Omental fat pad (tissue), 3 donors: ENCODE measurements at regions not wholly inside any gene's neighbourhood (a gene's known extent, or its start where the extent isn't known, plus 50 kb on each side); places are given as distances from the start of the nearest gene placed in this dataset.

Experiments
- ATAC-seq: fragments of 150-250 bp; one replicate; pipeline ENCODE4 v1.9.1; 2016; ENCODE audit warnings: mild to moderate bottlenecking, moderate library complexity; ENCODE audit not compliant: low FRiP score
- DNase-seq: peaks from one replicate; pipeline ENCODE4 v3.0.0-alpha.2; 2019; ENCODE audit warnings: low spot score
- TF ChIP-seq, protein P1 (sequence below), 3 donors: fragments of 450-650 bp; IDR thresholded peaks; one replicate each; pipeline ENCODE4 v1.5.1; 2016 to 2017; ENCODE audit warnings: antibody characterized with exemption in 3 of 3, mild to moderate bottlenecking in 3 of 3, moderate library complexity in 2 of 3

DNA sequence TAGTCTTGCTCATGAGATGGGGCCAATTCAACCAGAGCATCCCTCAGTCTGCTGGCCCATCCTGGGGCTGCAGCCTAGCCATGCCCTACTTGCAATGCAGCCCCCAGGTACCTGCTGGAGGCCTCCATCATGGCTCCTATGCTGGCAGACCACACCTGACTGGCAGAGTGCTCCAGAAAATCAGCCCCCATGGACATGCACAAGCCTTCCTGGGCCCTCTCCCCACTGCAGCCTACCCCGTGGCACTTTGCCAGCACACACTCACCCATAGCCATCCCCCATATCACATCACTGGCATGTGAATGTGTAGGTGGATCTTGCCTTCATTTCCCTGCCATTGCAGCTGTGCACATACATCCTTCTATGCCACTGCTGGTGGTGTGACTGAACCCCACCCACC is 381.8 kb downstream of the UBE2NL start:
- TF ChIP-seq, protein P1, sequence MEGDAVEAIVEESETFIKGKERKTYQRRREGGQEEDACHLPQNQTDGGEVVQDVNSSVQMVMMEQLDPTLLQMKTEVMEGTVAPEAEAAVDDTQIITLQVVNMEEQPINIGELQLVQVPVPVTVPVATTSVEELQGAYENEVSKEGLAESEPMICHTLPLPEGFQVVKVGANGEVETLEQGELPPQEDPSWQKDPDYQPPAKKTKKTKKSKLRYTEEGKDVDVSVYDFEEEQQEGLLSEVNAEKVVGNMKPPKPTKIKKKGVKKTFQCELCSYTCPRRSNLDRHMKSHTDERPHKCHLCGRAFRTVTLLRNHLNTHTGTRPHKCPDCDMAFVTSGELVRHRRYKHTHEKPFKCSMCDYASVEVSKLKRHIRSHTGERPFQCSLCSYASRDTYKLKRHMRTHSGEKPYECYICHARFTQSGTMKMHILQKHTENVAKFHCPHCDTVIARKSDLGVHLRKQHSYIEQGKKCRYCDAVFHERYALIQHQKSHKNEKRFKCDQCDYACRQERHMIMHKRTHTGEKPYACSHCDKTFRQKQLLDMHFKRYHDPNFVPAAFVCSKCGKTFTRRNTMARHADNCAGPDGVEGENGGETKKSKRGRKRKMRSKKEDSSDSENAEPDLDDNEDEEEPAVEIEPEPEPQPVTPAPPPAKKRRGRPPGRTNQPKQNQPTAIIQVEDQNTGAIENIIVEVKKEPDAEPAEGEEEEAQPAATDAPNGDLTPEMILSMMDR (IDR thresholded peaks at IDR 0.05) = no peak
- DNase-seq = no peak
- ATAC-seq = no peak

DNA sequence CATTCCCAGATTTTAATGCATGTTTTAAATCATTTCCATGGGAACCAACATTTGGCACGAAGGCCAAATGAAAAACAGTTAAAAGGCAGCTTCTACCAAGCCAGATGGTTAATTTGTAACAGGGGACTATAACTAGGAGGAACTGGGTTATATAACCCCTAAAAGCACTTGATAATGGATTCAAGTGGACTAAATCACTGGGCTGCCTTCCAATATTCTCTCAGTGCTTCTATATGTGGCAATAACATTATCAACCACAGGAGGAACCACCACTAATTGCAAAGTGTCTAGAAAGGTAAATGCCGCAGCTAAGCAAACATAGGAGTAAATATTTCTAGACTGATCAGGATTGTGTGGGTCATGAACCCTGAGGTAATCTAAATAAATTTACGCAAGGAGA is 391.5 kb downstream of the UBE2NL start:
- ATAC-seq (no peak), DNase-seq (no peak)
- TF ChIP-seq, protein P1 (IDR thresholded peaks at IDR 0.05) = no peak

DNA sequence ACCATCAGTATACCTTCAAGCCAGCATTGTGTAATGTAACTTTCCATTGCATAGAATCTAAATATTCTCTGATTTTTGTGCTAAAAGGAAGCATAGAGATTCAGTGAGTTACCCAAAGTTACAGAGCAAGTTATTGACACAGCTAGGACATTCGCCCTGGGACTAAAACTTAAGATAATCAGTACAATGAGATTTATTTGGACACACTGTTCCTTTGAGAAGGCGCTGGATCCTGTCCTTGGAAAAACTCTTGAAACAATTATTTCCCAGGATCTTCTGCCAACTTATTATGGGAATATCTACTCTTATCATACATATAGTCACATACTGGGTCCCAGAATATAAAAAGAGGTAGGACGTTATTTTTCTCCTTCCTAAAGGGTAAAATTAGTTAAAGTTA is 392.0 kb downstream of the UBE2NL start:
- DNase-seq (no peak), ATAC-seq (no peak)
- TF ChIP-seq, protein P1 (IDR thresholded peaks at IDR 0.05) = no peak

DNA sequence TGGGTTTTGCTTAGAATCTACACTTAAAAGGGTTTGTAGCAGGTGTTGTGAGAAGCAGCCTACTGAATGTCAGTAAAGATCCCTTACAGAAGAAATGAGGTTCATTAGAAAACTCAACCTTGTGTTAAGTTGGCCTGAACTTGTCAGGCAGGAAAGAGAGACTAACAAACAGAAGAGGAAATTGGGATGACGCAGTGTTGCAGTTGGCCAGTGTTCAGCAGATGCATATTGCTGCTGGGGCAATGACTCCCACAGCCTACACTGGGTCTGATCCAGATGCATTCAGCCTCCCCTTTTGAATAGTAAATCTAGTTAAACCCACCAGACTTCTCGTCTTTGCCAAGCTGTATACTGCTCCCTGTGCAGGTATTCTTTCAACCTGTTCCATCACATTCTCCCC is 409.4 kb downstream of the UBE2NL start:
- DNase-seq (no peak), ATAC-seq (no peak)
- TF ChIP-seq, protein P1 (IDR thresholded peaks at IDR 0.05) = no peak

DNA sequence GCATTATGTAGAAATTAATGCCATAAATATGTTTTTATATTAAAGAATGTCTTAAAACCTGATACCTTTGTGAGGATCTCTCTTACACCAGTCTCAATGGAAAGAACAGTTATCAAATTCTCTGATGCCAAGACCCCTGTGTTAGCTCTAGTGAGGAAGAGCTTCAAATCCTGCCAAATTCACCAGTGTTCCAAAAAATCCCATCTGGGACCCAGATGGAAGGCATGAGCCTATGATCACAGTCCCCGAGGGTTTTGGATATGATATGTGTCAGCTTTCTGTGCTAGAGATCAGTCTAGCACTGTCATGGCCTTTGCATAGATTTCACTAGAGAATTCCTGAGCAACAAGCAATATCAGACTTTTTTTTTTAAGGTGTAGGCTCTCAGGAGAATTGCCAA is 412.1 kb downstream of the UBE2NL start:
- ATAC-seq (no peak), DNase-seq (no peak)
- TF ChIP-seq, protein P1 (IDR thresholded peaks at IDR 0.05) = no peak

DNA sequence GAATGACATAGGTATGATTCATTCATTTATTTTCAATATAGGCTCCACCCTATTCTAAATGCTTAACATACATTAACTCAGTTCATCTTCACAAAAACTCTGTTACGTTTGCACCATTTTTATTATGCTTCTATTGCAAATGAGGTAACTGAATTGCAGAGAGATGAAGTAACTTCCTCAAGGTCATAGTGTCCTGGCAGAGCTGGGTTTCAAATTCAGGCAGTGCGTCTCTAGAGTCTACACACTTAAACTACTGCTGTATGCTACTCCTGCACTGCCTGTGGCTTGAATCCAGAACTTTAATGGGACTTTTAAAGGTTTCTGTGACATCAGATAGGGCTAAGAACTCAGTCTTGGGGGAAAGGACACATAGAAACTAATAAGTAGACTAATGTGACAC is 413.4 kb downstream of the UBE2NL start:
- DNase-seq (no peak), ATAC-seq (no peak)
- TF ChIP-seq, protein P1 (IDR thresholded peaks at IDR 0.05) = no peak

DNA sequence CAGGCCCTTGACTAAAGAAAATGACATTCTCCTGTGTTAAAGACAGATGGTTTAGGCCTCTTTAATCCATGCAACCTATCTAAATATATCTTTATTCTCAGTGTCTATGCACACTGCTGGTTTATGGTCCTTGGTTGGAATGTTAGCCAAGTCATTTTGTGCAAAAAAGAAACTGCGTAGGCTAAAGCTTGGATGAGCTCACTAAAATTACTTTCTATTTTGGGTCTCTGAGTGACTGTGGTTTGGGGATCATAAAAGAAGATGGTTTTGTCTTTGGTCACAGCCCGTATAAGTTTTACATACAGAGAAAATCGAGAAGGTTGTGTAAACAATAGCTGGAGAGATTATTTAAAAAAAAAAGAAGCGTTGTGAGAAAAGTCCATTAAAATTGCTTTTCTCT is 443.6 kb downstream of the UBE2NL start:
- TF ChIP-seq, protein P1 (IDR thresholded peaks at IDR 0.05) = no peak
- ATAC-seq (no peak), DNase-seq (no peak)
